Caki2 (cell line): ENCODE measurements at regions not wholly inside any gene's neighbourhood (a gene's known extent, or its start where the extent isn't known, plus 50 kb on each side); places are given as distances from the start of the nearest gene placed in this dataset.

Experiments used
- DNase-seq: peaks from one replicate; pipeline ENCODE4 v3.0.0-alpha.2; 2015; ENCODE audit warnings: low read depth
- in situ Hi-C: cut with HindIII; loops from 2 replicates; pipeline ENCODE4 v1.10.0; 2016; ENCODE audit warnings: low sequenced_read_pairs, low pct_unique_long_range_greater_than_20kb, mixed read lengths

DNA sequence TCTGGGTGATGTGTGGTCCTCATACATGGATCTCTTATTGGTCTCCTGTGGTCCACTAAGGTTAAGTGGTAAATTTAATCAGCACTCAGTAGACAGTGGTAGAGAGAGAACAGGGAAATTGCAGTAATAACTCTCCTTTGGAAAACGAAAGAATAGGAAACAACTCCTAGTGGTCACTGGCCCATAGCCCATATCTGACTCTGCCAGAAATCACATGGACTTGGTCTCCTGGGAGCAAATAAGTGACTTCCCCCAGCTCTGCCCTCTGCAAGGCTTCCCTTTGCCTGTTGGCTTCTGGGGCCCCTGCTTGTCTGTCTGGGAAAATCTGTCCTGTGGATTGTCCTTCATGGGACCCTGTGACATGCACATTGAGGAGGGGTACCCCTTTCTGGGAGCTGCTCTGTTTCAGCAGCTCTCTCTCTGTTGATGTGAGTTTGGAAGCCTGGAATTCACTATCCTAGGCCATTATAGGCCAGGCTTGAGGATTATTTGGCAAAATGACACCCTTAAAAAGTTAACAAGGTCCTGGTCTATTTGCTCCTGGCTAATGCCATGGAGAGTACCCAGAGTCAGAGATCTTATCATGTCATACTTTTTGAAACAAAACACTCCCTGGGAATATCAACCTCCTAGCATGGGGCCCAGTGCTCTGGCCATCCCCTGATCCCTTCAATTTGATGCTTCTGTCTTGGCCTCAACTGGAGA is 58.0 kb upstream of the HNF1B start:
- DNase-seq = no peak
- in situ Hi-C loops = no loop called here

DNA sequence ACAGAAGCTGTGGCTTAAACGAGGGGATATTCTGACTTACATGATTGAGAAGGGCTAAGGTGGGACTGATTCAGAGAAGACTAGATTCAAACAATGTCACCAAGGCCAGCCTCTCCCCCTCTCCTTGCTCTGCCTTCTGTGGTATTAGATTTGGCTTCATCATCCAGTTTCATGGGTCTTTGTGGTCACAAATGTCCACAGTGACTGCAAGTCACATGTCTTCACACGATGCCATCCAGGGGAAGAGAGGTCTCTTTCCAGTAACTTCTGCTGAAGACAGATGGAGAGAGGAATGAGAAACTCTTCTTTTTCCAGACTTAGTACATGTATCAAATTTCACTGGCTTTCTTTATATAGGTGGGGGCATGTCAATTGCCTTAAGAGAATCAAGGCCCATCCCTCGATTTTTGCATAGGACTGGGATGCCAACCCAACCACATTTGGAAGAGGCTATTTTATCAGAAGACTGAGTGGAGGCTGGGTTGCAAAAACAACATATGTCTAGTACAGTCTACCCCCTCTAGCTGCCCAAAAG is 57.3 kb upstream of the HNF1B start:
- in situ Hi-C loops = no loop called here
- DNase-seq = no peak

DNA sequence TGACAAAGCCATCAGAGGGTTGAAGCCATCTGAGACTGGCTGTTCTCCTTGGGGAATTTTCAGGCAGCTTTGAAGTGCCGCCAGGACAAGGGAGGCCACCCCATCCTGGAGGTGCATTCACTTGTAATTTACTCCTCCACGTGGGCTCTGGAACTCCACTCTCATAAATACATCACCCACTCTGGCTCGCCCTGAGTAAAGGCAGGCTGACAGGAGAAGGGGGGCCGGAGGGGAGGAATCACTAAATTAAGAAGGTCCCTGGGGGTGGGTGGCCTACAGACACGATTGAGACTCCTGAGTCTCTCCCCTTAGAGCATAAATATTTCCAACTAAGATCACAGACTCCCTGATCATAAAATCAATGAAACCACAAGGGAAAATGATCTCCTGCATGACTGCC is 56.3 kb upstream of the HNF1B start:
- in situ Hi-C loops = no loop called here
- DNase-seq = no peak

DNA sequence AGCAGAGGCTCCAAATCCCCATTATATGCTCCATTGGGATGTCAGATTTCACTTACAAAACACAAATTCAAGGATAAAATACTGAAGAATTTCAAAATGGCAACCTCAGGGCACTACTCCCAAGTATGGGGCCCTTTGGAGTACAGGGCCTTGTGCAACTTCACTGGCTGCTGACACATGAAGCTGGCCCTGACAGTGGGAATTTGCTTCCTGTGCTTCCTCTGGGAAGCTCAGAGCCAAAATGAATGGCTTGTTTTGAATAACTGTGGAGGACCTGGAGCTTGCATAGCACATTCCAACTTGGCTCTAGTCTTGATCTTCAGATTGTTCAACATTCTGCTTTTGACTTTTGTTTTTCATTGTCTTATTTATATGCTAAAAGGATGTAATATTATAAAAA is 52.3 kb upstream of the HNF1B start:
- no peak for DNase-seq
- in situ Hi-C loops = no loop called here

DNA sequence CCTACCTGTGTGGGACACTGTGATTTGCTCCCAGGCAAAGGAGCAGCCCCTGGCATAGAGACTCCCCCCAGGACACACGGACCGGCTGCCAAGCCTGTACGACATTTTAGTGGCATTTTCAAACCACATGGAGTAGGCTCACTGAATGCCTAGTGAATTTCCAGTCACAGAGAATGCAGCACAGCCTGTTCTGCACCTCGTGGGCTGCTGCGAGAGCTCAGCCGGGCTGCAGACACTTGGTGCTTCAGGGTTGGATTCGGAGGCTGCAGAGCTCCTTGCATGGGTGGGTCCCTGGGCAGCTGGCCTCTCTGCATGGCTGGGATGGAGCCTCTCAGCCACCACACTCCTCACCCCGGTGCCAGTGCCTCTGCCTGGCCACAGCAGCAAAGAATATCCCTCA is 51.2 kb upstream of the HNF1B start:
- in situ Hi-C loops = no loop called here
- DNase-seq = no peak
